ENCODE measurements at regions not wholly inside any gene's neighbourhood (a gene's known extent, or its start where the extent isn't known, plus 50 kb on each side); places are given as distances from the start of the nearest gene placed in this dataset.
"Not testable (repeated sequence)": the region's sequence is repeated elsewhere in the genome, so short reads cannot be mapped to it uniquely, and the experiment has no call there.

- no peak overlapping the region for H3K27ac ChIP-seq (ENCODE audit: low read length in 2 of 2)
- H3K4me3 Mint-ChIP-seq: no peak overlapping the region
- POLR2A ChIA-PET: no interaction called here
- 68% methylated on average over 5 of the region's 12 CpGs for WGBS (ENCODE audit: insufficient coverage)
- H3K4me2 ChIP-seq (replicated peaks; ENCODE audit: low read depth, low read length, poor library complexity, severe bottlenecking): no peak overlapping the region
- no peaks in the 10 kb centered on the region for H3K79me2 ChIP-seq (ENCODE audit: control insufficient read depth, insufficient read depth, low read length)
- no peaks in the 10 kb centered on the region for H3K4me1 ChIP-seq (ENCODE audit: control insufficient read depth in 2 of 2, insufficient read depth in 2 of 2, low read length in 2 of 2)
- no peak overlapping the region for H3K9ac ChIP-seq (ENCODE audit: low read length)
- H3K9me3 Mint-ChIP-seq (ENCODE audit: insufficient read depth): no peaks in the 10 kb centered on the region
- no peaks in the 10 kb centered on the region for H3K27me3 Mint-ChIP-seq
- intact Hi-C loops (cut with micrococcal nuclease): no loop called here
- peaks cover 0 to 19% (median 0%) of the 10 kb centered on the region in 3 donors for H3K9me3 ChIP-seq (ENCODE audit: control extremely low read depth in 1 of 3, control insufficient read depth in 2 of 3, insufficient read depth in 1 of 3, low read length in 2 of 3)
- CTCF ChIA-PET: no interaction called here
- H3K36me3 ChIP-seq (replicated peaks in 1 of 2; ENCODE audit: control extremely low read depth in 1 of 2, control insufficient read depth in 1 of 2, extremely low read depth in 1 of 2, insufficient read depth in 2 of 2, low read length in 1 of 2): no peaks in the 10 kb centered on the region
- DNase-seq (no peak), ATAC-seq (ENCODE audit: low read depth) (no peak)
- H3K4me1 Mint-ChIP-seq: no peaks in the 10 kb centered on the region
- H4K20me1 ChIP-seq (ENCODE audit: control insufficient read depth, insufficient read depth, low read length, poor library complexity, severe bottlenecking): no peaks in the 10 kb centered on the region
- H3K4me3 ChIP-seq (ENCODE audit: control extremely low read depth in 1 of 5, extremely low read depth in 1 of 5, insufficient read depth in 1 of 5, low read depth in 2 of 5, low read length in 4 of 5): no peak overlapping the region
- TF ChIP-seq CTCF (IDR thresholded peaks at IDR 0.05) (no peak), EZH2 (IDR thresholded peaks at IDR 0.05; ENCODE audit: borderline replicate concordance, insufficient read depth, low read depth, low read length, poor library complexity, severe bottlenecking) (no peak)
- H3K27me3 ChIP-seq (replicated peaks in 1 of 4; ENCODE audit: control extremely low read depth in 1 of 4, control insufficient read depth in 3 of 4, insufficient read depth in 4 of 4, low read length in 3 of 4): no peaks in the 10 kb centered on the region
- H2AFZ ChIP-seq (ENCODE audit: insufficient read depth, low read depth, low read length, poor library complexity, severe bottlenecking): no peak overlapping the region
- H3K27ac Mint-ChIP-seq: no peak overlapping the region
These were observed 57.5 kb upstream of the SORCS2 start for GRCh38 chr4:7134737-7135388.

DNA sequence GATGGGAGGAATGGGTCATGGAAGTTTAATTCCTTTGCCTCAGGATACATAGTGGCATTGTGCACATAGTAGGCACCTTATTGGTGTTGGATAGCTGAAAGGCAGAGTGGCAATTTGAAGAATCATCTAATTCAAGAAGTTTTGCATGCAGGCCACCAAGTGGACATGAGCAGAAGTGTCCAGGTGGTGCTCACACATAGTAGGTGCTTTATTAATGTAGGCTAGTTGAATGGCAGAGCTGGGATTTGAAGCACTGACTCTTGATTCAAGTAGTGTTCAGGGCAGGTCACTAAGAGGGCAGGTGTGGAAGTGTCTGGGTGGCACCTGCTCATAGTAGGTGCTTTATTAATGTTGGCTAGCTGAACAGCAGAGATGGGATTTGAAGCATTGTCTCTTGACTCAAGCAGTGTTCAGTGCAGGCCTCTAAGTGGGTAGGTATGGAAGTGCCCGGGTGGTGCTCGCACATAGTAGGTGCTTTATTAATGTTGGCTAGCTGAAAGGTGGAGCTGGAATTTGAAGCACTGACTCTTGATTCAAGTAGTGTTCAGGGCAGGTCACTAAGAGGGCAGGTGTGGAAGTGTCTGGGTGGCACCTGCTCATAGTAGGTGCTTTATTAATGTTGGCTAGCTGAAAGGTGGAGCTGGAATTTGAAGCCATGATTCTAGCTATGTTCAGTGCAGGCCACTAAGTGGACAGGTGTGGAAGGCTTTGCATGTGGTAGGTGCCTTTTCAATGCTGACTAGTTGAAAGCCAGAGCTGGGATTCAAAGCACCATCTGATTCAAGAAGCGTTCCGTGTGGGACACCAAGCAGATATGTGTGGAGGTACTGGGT lies 58.3 kb upstream of the SORCS2 start:
- H3K4me1 Mint-ChIP-seq; H2AFZ ChIP-seq (ENCODE audit: insufficient read depth, low read depth, low read length, poor library complexity, severe bottlenecking); H3K27me3 ChIP-seq (replicated peaks in 1 of 4; ENCODE audit: control extremely low read depth in 1 of 4, control insufficient read depth in 3 of 4, insufficient read depth in 4 of 4, low read length in 3 of 4); H4K20me1 ChIP-seq (ENCODE audit: control insufficient read depth, insufficient read depth, low read length, poor library complexity, severe bottlenecking); ATAC-seq (ENCODE audit: low read depth); H3K36me3 ChIP-seq (replicated peaks in 1 of 2; ENCODE audit: control extremely low read depth in 1 of 2, control insufficient read depth in 1 of 2, extremely low read depth in 1 of 2, insufficient read depth in 2 of 2, low read length in 1 of 2); H3K9me3 Mint-ChIP-seq (ENCODE audit: insufficient read depth); CTCF ChIA-PET; H3K4me1 ChIP-seq (ENCODE audit: control insufficient read depth in 2 of 2, insufficient read depth in 2 of 2, low read length in 2 of 2); intact Hi-C loops (cut with micrococcal nuclease); H3K4me3 ChIP-seq (ENCODE audit: control extremely low read depth in 1 of 5, extremely low read depth in 1 of 5, insufficient read depth in 1 of 5, low read depth in 2 of 5, low read length in 4 of 5); H3K4me3 Mint-ChIP-seq; POLR2A ChIA-PET; H3K9ac ChIP-seq (ENCODE audit: low read length); DNase-seq; H3K4me2 ChIP-seq (replicated peaks; ENCODE audit: low read depth, low read length, poor library complexity, severe bottlenecking); H3K27ac Mint-ChIP-seq; H3K79me2 ChIP-seq (ENCODE audit: control insufficient read depth, insufficient read depth, low read length); H3K27me3 Mint-ChIP-seq; H3K27ac ChIP-seq (ENCODE audit: low read length in 2 of 2): not testable (repeated sequence)
- peaks cover 0 to 19% (median 0%) of the 10 kb centered on the region in 3 donors for H3K9me3 ChIP-seq (ENCODE audit: control extremely low read depth in 1 of 3, control insufficient read depth in 2 of 3, insufficient read depth in 1 of 3, low read length in 2 of 3)
- WGBS (ENCODE audit: insufficient coverage): 97% methylated on average over 2 of the region's 4 CpGs
